ENCODE measurements at regions not wholly inside any gene's neighbourhood (a gene's known extent, or its start where the extent isn't known, plus 50 kb on each side); places are given as distances from the start of the nearest gene placed in this dataset.
"Not testable (repeated sequence)": the region's sequence is repeated elsewhere in the genome, so short reads cannot be mapped to it uniquely, and the experiment has no call there.

GRCh38 chr5:176122361-176122760 is 115.9 kb upstream of the SIMC1 start:
- CTCF ChIA-PET, result not testable (repeated sequence)

GRCh38 chr5:176124120-176124519 is 114.1 kb upstream of the SIMC1 start:
- DNase-seq (ENCODE audit: low read depth, low spot score); POLR2A ChIA-PET; CTCF ChIA-PET; H3K4me3 ChIP-seq (ENCODE audit: low read depth, low read length): not testable (repeated sequence)

More at GRCh38 chr5:176122361-176122760, 115.9 kb upstream of the SIMC1 start:
- DNase-seq (ENCODE audit: low read depth, low spot score); POLR2A ChIA-PET; H3K4me3 ChIP-seq (ENCODE audit: low read depth, low read length): not testable (repeated sequence)

GRCh38 chr5:176131771-176132170 is 106.5 kb upstream of the SIMC1 start:
- TF ChIP-seq, protein P1, sequence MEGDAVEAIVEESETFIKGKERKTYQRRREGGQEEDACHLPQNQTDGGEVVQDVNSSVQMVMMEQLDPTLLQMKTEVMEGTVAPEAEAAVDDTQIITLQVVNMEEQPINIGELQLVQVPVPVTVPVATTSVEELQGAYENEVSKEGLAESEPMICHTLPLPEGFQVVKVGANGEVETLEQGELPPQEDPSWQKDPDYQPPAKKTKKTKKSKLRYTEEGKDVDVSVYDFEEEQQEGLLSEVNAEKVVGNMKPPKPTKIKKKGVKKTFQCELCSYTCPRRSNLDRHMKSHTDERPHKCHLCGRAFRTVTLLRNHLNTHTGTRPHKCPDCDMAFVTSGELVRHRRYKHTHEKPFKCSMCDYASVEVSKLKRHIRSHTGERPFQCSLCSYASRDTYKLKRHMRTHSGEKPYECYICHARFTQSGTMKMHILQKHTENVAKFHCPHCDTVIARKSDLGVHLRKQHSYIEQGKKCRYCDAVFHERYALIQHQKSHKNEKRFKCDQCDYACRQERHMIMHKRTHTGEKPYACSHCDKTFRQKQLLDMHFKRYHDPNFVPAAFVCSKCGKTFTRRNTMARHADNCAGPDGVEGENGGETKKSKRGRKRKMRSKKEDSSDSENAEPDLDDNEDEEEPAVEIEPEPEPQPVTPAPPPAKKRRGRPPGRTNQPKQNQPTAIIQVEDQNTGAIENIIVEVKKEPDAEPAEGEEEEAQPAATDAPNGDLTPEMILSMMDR (IDR thresholded peaks at IDR 0.05; ENCODE audit: insufficient read depth, low read length, missing control alignments), result no peak
- no peak for DNase-seq (ENCODE audit: low read depth, low spot score)
- no peak overlapping the region for H3K4me3 ChIP-seq (ENCODE audit: low read depth, low read length)
- ChIA-PET CTCF (no interaction called here), POLR2A (no interaction called here)

- POLR2A ChIA-PET, result no interaction called here
- no peak overlapping the region for H3K4me3 ChIP-seq (ENCODE audit: low read depth, low read length)
- TF ChIP-seq, protein P1 (IDR thresholded peaks at IDR 0.05; ENCODE audit: insufficient read depth, low read length, missing control alignments), result no peak
- DNase-seq (ENCODE audit: low read depth, low spot score), result no peak
- CTCF ChIA-PET, result no interaction called here
These were observed 105.5 kb upstream of the SIMC1 start for GRCh38 chr5:176132471-176133288.

GRCh38 chr5:176133289-176133870 is 104.8 kb upstream of the SIMC1 start:
- H3K4me3 ChIP-seq (ENCODE audit: low read depth, low read length), result no peak overlapping the region
- ChIA-PET CTCF (no interaction called here), POLR2A (no interaction called here)
- DNase-seq (ENCODE audit: low read depth, low spot score), result no peak
- TF ChIP-seq, protein P1 (IDR thresholded peaks at IDR 0.05; ENCODE audit: insufficient read depth, low read length, missing control alignments), result no peak

- no peak for DNase-seq (ENCODE audit: low read depth, low spot score)
- ChIA-PET CTCF (no interaction called here), POLR2A (no interaction called here)
- TF ChIP-seq, protein P1 (IDR thresholded peaks at IDR 0.05; ENCODE audit: insufficient read depth, low read length, missing control alignments), result no peak
- no peak overlapping the region for H3K4me3 ChIP-seq (ENCODE audit: low read depth, low read length)
These were observed 104.3 kb upstream of the SIMC1 start for GRCh38 chr5:176133877-176134276.

GRCh38 chr5:176134529-176135223 is 103.5 kb upstream of the SIMC1 start:
- CTCF ChIA-PET, result no interaction called here
- POLR2A ChIA-PET, result no interaction called here
- no peak overlapping the region for H3K4me3 ChIP-seq (ENCODE audit: low read depth, low read length)
- TF ChIP-seq, protein P1 (IDR thresholded peaks at IDR 0.05; ENCODE audit: insufficient read depth, low read length, missing control alignments), result no peak
- DNase-seq (ENCODE audit: low read depth, low spot score), result no peak

DNA sequence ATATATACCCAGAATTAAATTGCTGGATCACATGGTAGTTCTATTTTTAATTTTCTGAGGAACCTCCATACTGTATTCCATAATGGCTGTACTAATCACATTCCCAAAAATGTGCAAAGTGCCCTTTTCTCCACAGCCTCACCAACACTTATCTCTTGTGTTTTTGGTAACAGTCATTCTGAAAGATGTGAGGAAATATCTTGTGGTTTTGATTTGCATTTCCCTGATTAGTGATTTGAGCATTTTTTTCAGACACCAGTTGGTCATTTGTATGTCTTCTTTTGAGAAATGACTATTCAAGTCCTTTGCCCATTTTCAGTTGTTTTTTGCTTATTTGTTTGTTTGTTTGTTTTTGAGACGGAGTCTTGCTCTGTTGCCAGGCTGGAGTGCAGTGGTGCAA is 98.1 kb upstream of the SIMC1 start:
- POLR2A ChIA-PET, CTCF ChIA-PET: not testable (repeated sequence)

More for the DNA sequence above, 98.1 kb upstream of the SIMC1 start:
- not testable (repeated sequence) for H3K4me3 ChIP-seq (ENCODE audit: low read depth, low read length); DNase-seq (ENCODE audit: low read depth, low spot score)

Measured in AG04449 (cell line).